HG03066 (cell line): ENCODE measurements at regions not wholly inside any gene's neighbourhood (a gene's known extent, or its start where the extent isn't known, plus 50 kb on each side); places are given as distances from the start of the nearest gene placed in this dataset.

Source experiments
- ATAC-seq: cut with Tn5 transposase; IDR thresholded peaks from one replicate; pipeline ENCODE4 v1.9.1; 2021; ENCODE audit warnings: low read depth; ENCODE audit not compliant: unreplicated experiment

GRCh38 chr16:85266857-85267256 is 154.6 kb upstream of the CIBAR2 start:
- ATAC-seq, result no peak

- ATAC-seq, result no peak
These were observed 155.2 kb upstream of the CIBAR2 start for GRCh38 chr16:85267414-85267945.

GRCh38 chr16:85269165-85269564 is 156.9 kb upstream of the CIBAR2 start:
- no peak for ATAC-seq

GRCh38 chr16:85270374-85270773 is 158.1 kb upstream of the CIBAR2 start:
- ATAC-seq, result no peak

GRCh38 chr16:85271198-85271597 is 158.9 kb upstream of the CIBAR2 start:
- ATAC-seq, result no peak

- no peak for ATAC-seq
These were observed 161.0 kb upstream of the CIBAR2 start for GRCh38 chr16:85273293-85273692.

- ATAC-seq, result no peak
These were observed 162.2 kb upstream of the CIBAR2 start for GRCh38 chr16:85274501-85274900.

- ATAC-seq, result no peak
These were observed 162.7 kb upstream of the CIBAR2 start for GRCh38 chr16:85274924-85275323.

GRCh38 chr16:85275533-85276249 is 163.4 kb upstream of the CIBAR2 start:
- no peak for ATAC-seq

- ATAC-seq, result no peak
These were observed 164.0 kb upstream of the CIBAR2 start for GRCh38 chr16:85276258-85276657.

GRCh38 chr16:85276721-85277120 is 164.4 kb upstream of the CIBAR2 start:
- ATAC-seq, result no peak

- no peak for ATAC-seq
These were observed 166.6 kb upstream of the CIBAR2 start for GRCh38 chr16:85278839-85279238.

- no peak for ATAC-seq
These were observed 167.1 kb upstream of the CIBAR2 start for GRCh38 chr16:85279402-85279801.

- no peak for ATAC-seq
These were observed 167.7 kb upstream of the CIBAR2 start for GRCh38 chr16:85279825-85280545.

GRCh38 chr16:85281181-85281580 is 168.9 kb upstream of the CIBAR2 start:
- ATAC-seq, result no peak

- no peak for ATAC-seq
These were observed 170.6 kb upstream of the CIBAR2 start for GRCh38 chr16:85282842-85283241.

- no peak for ATAC-seq
These were observed 171.2 kb upstream of the CIBAR2 start for GRCh38 chr16:85283305-85284050.

GRCh38 chr16:85284141-85284817 is 172.0 kb upstream of the CIBAR2 start:
- ATAC-seq, result no peak

GRCh38 chr16:85285681-85286065 is 173.4 kb upstream of the CIBAR2 start:
- ATAC-seq, result no peak

GRCh38 chr16:85286066-85286831 is 174.0 kb upstream of the CIBAR2 start:
- no peak for ATAC-seq
